Breast epithelium (tissue), 3 donors: ENCODE measurements at regions not wholly inside any gene's neighbourhood (a gene's known extent, or its start where the extent isn't known, plus 50 kb on each side); places are given as distances from the start of the nearest gene placed in this dataset.

Experiments used
- CTCF ChIP-seq, 3 donors: fragments of 450-650 bp; IDR thresholded peaks; one replicate each; pipeline ENCODE4 v1.5.1; 2016 to 2017; ENCODE audit warnings: antibody characterized with exemption in 3 of 3, mild to moderate bottlenecking in 3 of 3, moderate library complexity in 3 of 3
- POLR2AphosphoS5 ChIP-seq, 3 donors: sonication (generic); formaldehyde crosslinking; IDR thresholded peaks; one replicate each; pipeline ENCODE4 v1.6.1; 2017; ENCODE audit warnings: antibody characterized with exemption in 3 of 3

- TF ChIP-seq POLR2AphosphoS5 (IDR thresholded peaks at IDR 0.05) (no peak), CTCF (IDR thresholded peaks at IDR 0.05) (no peak)
Measured at GRCh38 chr17:52420555-52421078, 262.1 kb upstream of the CA10 start.
